Spleen (tissue), 7 donors: ENCODE measurements at regions not wholly inside any gene's neighbourhood (a gene's known extent, or its start where the extent isn't known, plus 50 kb on each side); places are given as distances from the start of the nearest gene placed in this dataset.

ENCODE experiments used
- CTCF ChIP-seq, 11 experiments: fragments of 200-600 bp in 7 of 11; fragments of 450-650 bp in 4 of 11; sonication (generic) in 4 of 11; IDR thresholded peaks in 8 of 11; conservative IDR thresholded peaks in 3 of 11; 1 replicate in 7 of 11; 2 replicates in 4 of 11; pipeline versions ENCODE4 v1.4.0 to v1.8.0; 2016 to 2021; ENCODE audit warnings: antibody characterized with exemption in 11 of 11, inconsistent platforms in 4 of 11, mild to moderate bottlenecking in 1 of 11
- POLR2A ChIP-seq, 3 donors: fragments of 450-650 bp; IDR thresholded peaks; one replicate each; pipeline ENCODE4 v1.5.1; 2017; ENCODE audit warnings: antibody characterized with exemption in 3 of 3, mild to moderate bottlenecking in 1 of 3
- POLR2AphosphoS5 ChIP-seq, 3 donors: sonication (generic); formaldehyde crosslinking; IDR thresholded peaks; one replicate each; pipeline ENCODE4 v1.5.1; 2017; ENCODE audit warnings: antibody characterized with exemption in 3 of 3
- donor health status: DM: no; HTN: no; CAD: no; lungs with moderate emphysema.
- donor health status: DM: no; HTN: no; CAD: no.
- donor health status: DM: no; HTN: no; CAD: no.

DNA sequence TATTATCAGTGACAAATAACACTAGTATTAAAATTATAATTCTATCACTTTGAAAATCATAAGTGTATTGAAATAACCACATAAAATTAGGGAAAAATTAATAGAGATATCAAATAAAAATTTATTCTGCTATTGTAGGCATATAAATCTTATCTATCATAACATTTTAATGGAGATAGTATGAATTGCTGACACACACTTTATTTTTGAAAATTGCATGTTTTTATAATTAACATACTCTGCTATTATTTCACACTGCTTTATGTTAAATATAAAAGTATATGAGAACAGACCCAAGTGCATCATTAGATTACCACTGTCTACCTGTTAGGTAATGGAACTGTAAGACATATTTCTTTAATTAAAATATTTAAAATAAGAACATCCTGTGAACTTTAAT, 2150.2 kb downstream of the ARAP2 start:
- TF ChIP-seq CTCF (IDR thresholded peaks at IDR 0.05 in 8 of 11, conservative IDR thresholded peaks at IDR 0.05 in 3 of 11) (no peak), POLR2A (IDR thresholded peaks at IDR 0.05) (no peak), POLR2AphosphoS5 (IDR thresholded peaks at IDR 0.05) (no peak)
